Tibial nerve (tissue), 4 donors: ENCODE measurements at regions not wholly inside any gene's neighbourhood (a gene's known extent, or its start where the extent isn't known, plus 50 kb on each side); places are given as distances from the start of the nearest gene placed in this dataset.

Source experiments
- EP300 ChIP-seq, 2 donors: sonication (generic); formaldehyde crosslinking; IDR thresholded peaks; one replicate each; pipeline ENCODE4 v1.6.1; 2017; ENCODE audit warnings: antibody characterized with exemption in 2 of 2, mild to moderate bottlenecking in 1 of 2
- TF ChIP-seq, protein P1 (sequence below), 5 experiments: fragments of 200-600 bp in 3 of 5; fragments of 450-650 bp in 2 of 5; sonication (generic) in 3 of 5; IDR thresholded peaks; one replicate each; pipeline ENCODE4 v1.5.1; 2016 to 2019; ENCODE audit warnings: antibody characterized with exemption in 5 of 5, mild to moderate bottlenecking in 3 of 5, moderate library complexity in 2 of 5

DNA sequence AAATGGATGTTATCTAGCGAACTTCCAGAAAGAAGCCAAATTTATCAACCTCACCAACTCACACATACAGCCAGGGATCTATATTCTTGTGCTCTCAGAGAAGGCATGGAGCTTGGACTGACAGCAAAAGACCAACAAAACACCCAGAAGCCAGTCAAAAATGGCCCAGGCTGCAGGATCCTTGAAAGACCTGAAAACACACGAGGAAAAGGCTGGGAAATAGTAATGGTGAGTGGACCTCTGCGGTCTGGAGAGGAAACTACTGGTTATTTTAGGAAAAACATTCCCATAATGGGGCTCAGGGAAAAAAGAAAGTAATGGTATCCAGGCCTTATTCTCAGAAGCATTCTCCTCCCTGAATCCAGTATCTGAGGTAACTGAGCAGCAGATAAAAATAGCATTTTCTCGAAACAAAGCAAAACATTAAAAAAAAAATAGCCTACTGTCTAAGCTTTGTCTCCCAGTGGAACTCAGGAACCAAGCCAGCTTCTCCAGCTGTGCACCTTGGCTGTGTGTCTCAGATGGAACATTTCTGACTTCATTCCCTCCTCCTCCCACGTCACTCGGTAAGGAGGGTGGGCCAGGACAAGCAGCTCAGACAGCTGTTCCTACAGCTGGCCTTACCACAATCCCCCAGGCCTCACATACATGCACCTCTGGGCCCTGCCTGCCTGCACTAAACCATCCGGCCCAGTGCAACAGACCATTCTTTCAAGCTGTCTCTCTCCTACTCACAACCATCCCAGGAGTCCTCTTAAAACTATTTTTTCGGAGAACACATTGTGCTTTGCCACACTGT, 249.9 kb downstream of the DAD1 start:
- TF ChIP-seq, protein P1, sequence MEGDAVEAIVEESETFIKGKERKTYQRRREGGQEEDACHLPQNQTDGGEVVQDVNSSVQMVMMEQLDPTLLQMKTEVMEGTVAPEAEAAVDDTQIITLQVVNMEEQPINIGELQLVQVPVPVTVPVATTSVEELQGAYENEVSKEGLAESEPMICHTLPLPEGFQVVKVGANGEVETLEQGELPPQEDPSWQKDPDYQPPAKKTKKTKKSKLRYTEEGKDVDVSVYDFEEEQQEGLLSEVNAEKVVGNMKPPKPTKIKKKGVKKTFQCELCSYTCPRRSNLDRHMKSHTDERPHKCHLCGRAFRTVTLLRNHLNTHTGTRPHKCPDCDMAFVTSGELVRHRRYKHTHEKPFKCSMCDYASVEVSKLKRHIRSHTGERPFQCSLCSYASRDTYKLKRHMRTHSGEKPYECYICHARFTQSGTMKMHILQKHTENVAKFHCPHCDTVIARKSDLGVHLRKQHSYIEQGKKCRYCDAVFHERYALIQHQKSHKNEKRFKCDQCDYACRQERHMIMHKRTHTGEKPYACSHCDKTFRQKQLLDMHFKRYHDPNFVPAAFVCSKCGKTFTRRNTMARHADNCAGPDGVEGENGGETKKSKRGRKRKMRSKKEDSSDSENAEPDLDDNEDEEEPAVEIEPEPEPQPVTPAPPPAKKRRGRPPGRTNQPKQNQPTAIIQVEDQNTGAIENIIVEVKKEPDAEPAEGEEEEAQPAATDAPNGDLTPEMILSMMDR (IDR thresholded peaks at IDR 0.05), result no peak
- peak in 1 of 2 donors; percentile 85 for TF ChIP-seq EP300 (IDR thresholded peaks at IDR 0.05)
